SK-N-SH treated with all-trans-retinoic acid at 6 μM for 48 hours (cell line): ENCODE measurements at regions not wholly inside any gene's neighbourhood (a gene's known extent, or its start where the extent isn't known, plus 50 kb on each side); places are given as distances from the start of the nearest gene placed in this dataset.

Source experiments
- ATAC-seq: fragments of 200-7000 bp; cut with Tn5 transposase; 3 replicates; pipeline ENCODE4 v1.9.1; 2020; ENCODE audit warnings: mild to moderate bottlenecking, moderate library complexity
- ARNTL ChIP-seq: fragments of 450-650 bp; formaldehyde crosslinking; IDR thresholded peaks from 2 replicates; pipeline ENCODE4 v1.5.0; 2020; ENCODE audit warnings: low read depth, mild to moderate bottlenecking, moderate library complexity, borderline replicate concordance
- BACH2 ChIP-seq: fragments of 250-450 bp; sonication (Bioruptor Pico); IDR thresholded peaks from 2 replicates; pipeline ENCODE4 v1.9.0; 2021; ENCODE audit warnings: mild to moderate bottlenecking, borderline replicate concordance
- CSDC2 ChIP-seq: fragments of 250-450 bp; sonication (Bioruptor Pico); IDR thresholded peaks from 2 replicates; pipeline ENCODE4 v1.5.0; 2020; ENCODE audit warnings: mild to moderate bottlenecking, moderate library complexity
- ESRRG ChIP-seq: fragments of 250-450 bp; sonication (Bioruptor Pico); IDR thresholded peaks from 2 replicates; pipeline ENCODE4 v1.6.1; 2021; ENCODE audit warnings: mild to moderate bottlenecking
- GLIS3 ChIP-seq: fragments of 250-450 bp; sonication (Bioruptor Pico); IDR thresholded peaks from 2 replicates; pipeline ENCODE4 v1.5.0; 2020; ENCODE audit warnings: mild to moderate bottlenecking, moderate library complexity
- ISL1 ChIP-seq: fragments of 250-450 bp; sonication (Bioruptor Pico); IDR thresholded peaks from 2 replicates; pipeline ENCODE4 v2.1.2; 2022; ENCODE audit warnings: mild to moderate bottlenecking, moderate library complexity
- OSR1 ChIP-seq: fragments of 250-450 bp; sonication (Bioruptor Pico); IDR thresholded peaks from 2 replicates; pipeline ENCODE4 v1.8.0; 2022; ENCODE audit warnings: moderate library complexity, mild to moderate bottlenecking, inconsistent platforms
- PPARA ChIP-seq: fragments of 250-450 bp; sonication (Bioruptor Pico); IDR thresholded peaks from 2 replicates; pipeline ENCODE4 v1.5.0; 2020; ENCODE audit warnings: mild to moderate bottlenecking, borderline replicate concordance
- RARB ChIP-seq: fragments of 250-450 bp; sonication (Bioruptor Pico); IDR thresholded peaks from 2 replicates; pipeline ENCODE4 v1.8.0; 2021; ENCODE audit warnings: mild to moderate bottlenecking, moderate library complexity
- SNAI2 ChIP-seq: fragments of 250-450 bp; sonication (Bioruptor Pico); IDR thresholded peaks from 2 replicates; pipeline ENCODE4 v1.5.0; 2020; ENCODE audit warnings: mild to moderate bottlenecking, moderate library complexity
- TCF4 ChIP-seq: fragments of 250-450 bp; sonication (Bioruptor Pico); IDR thresholded peaks from 2 replicates; pipeline ENCODE4 v1.8.0; 2021; ENCODE audit warnings: mild to moderate bottlenecking, moderate library complexity, borderline replicate concordance
- TOX ChIP-seq: fragments of 250-450 bp; sonication (Bioruptor Pico); IDR thresholded peaks from 2 replicates; pipeline ENCODE4 v1.8.0; 2021; ENCODE audit warnings: mild to moderate bottlenecking, moderate library complexity, borderline replicate concordance
- ZC3H10 ChIP-seq: fragments of 250-450 bp; sonication (Bioruptor Pico); IDR thresholded peaks from 2 replicates; pipeline ENCODE4 v1.5.1; 2021; ENCODE audit warnings: mild to moderate bottlenecking, moderate library complexity
- ZFP3 ChIP-seq: fragments of 250-450 bp; sonication (Bioruptor Pico); IDR thresholded peaks from 2 replicates; pipeline ENCODE4 v1.5.0; 2020; ENCODE audit warnings: mild to moderate bottlenecking, moderate library complexity
- ZFP30 ChIP-seq: fragments of 450-650 bp; formaldehyde crosslinking; IDR thresholded peaks from 2 replicates; pipeline ENCODE4 v1.5.0; 2022; ENCODE audit warnings: mild to moderate bottlenecking, moderate library complexity
- ZNF565 ChIP-seq: fragments of 450-650 bp; formaldehyde crosslinking; conservative IDR thresholded peaks from 2 replicates; pipeline ENCODE4 v1.5.0; 2020; ENCODE audit warnings: low read depth, mild to moderate bottlenecking, moderate library complexity
- ZNF70 ChIP-seq: fragments of 450-650 bp; formaldehyde crosslinking; IDR thresholded peaks from 2 replicates; pipeline ENCODE4 v1.5.0; 2020; ENCODE audit warnings: mild to moderate bottlenecking, moderate library complexity
- ZNF8 ChIP-seq: fragments of 450-650 bp; formaldehyde crosslinking; IDR thresholded peaks from 2 replicates; pipeline ENCODE4 v1.5.0; 2020; ENCODE audit warnings: mild to moderate bottlenecking, moderate library complexity
- TF ChIP-seq, protein P1 (sequence below): fragments of 250-450 bp; sonication (Bioruptor Pico); IDR thresholded peaks from 2 replicates; pipeline ENCODE4 v1.5.1; 2020; ENCODE audit warnings: low read depth, mild to moderate bottlenecking, moderate library complexity
- TF ChIP-seq, protein P2 (sequence below): fragments of 250-450 bp; sonication (Bioruptor Pico); IDR thresholded peaks from 2 replicates; pipeline ENCODE4 v1.8.0; 2020; ENCODE audit warnings: mild to moderate bottlenecking, moderate library complexity, borderline replicate concordance
- TF ChIP-seq, protein P3 (sequence below): fragments of 250-450 bp; sonication (Bioruptor Pico); IDR thresholded peaks from 2 replicates; pipeline ENCODE4 v1.5.0; 2020; ENCODE audit warnings: mild to moderate bottlenecking, moderate library complexity
- TF ChIP-seq, protein P4 (sequence below): fragments of 250-450 bp; sonication (Bioruptor Pico); IDR thresholded peaks from 2 replicates; pipeline ENCODE4 v1.8.0; 2021; ENCODE audit warnings: low read depth, mild to moderate bottlenecking, moderate library complexity, borderline replicate concordance

DNA sequence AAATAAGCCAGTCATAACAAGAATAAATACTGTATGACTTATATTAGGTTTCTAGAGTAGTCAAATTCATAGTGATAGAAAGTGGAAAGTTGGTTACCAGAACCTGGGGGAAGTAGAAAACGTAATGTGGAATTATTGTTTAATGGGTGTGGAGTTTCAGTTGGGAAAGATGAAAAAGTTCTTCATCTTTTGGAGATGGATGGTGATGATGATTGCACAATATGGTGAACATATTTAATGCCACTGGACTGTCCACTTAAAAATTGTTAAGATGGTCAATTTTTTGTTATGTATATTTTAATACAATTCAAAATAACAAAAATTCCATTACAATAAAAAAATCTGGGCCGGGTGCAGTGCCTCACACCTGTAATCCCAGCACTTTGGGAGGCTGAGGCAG is 289.6 kb downstream of the ZIC3 start:
- no peak for ATAC-seq

DNA sequence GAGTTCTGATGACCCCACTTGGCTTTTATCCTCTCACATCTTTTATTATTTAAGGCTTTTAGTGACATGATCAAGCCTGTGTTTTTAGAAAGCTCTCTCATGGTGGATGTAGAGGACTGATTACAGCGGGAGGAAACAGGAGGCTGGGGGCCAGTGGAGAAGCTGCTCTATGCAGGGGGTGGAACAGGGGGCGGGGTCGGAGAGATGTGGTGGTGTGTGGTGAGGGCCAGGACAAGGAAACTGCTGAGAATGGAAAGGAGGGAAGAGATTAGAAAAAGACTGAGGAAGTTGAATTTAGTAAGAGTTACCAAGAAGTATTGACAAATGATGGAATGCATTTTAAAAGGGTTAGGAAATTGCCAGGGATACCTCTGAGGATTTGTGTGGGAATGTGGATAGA is 292.2 kb downstream of the ZIC3 start:
- no peak for TF ChIP-seq ZNF565 (CRISPR knock-in tag)
- no peak for TF ChIP-seq TOX (CRISPR knock-in tag)
- TF ChIP-seq TCF4 (CRISPR knock-in tag), result no peak
- TF ChIP-seq OSR1 (CRISPR knock-in tag), result no peak
- no peak for TF ChIP-seq RARB (CRISPR knock-in tag)
- no peak for TF ChIP-seq ZFP3 (CRISPR knock-in tag)
- no peak for TF ChIP-seq CSDC2 (CRISPR knock-in tag)
- TF ChIP-seq ZNF8 (CRISPR knock-in tag), result no peak
- no peak for TF ChIP-seq SNAI2 (CRISPR knock-in tag)
- TF ChIP-seq ZC3H10, result no peak
- TF ChIP-seq ESRRG (CRISPR knock-in tag), result no peak
- TF ChIP-seq ZFP30 (CRISPR knock-in tag), result no peak
- TF ChIP-seq, protein P1, sequence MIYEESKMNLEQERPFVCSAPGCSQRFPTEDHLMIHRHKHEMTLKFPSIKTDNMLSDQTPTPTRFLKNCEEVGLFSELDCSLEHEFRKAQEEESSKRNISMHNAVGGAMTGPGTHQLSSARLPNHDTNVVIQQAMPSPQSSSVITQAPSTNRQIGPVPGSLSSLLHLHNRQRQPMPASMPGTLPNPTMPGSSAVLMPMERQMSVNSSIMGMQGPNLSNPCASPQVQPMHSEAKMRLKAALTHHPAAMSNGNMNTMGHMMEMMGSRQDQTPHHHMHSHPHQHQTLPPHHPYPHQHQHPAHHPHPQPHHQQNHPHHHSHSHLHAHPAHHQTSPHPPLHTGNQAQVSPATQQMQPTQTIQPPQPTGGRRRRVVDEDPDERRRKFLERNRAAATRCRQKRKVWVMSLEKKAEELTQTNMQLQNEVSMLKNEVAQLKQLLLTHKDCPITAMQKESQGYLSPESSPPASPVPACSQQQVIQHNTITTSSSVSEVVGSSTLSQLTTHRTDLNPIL (CRISPR knock-in tag), result no peak
- no peak for TF ChIP-seq GLIS3 (CRISPR knock-in tag)
- no peak for TF ChIP-seq ARNTL
- TF ChIP-seq, protein P2, sequence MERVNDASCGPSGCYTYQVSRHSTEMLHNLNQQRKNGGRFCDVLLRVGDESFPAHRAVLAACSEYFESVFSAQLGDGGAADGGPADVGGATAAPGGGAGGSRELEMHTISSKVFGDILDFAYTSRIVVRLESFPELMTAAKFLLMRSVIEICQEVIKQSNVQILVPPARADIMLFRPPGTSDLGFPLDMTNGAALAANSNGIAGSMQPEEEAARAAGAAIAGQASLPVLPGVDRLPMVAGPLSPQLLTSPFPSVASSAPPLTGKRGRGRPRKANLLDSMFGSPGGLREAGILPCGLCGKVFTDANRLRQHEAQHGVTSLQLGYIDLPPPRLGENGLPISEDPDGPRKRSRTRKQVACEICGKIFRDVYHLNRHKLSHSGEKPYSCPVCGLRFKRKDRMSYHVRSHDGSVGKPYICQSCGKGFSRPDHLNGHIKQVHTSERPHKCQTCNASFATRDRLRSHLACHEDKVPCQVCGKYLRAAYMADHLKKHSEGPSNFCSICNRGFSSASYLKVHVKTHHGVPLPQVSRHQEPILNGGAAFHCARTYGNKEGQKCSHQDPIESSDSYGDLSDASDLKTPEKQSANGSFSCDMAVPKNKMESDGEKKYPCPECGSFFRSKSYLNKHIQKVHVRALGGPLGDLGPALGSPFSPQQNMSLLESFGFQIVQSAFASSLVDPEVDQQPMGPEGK (CRISPR knock-in tag), result no peak
- TF ChIP-seq, protein P3, sequence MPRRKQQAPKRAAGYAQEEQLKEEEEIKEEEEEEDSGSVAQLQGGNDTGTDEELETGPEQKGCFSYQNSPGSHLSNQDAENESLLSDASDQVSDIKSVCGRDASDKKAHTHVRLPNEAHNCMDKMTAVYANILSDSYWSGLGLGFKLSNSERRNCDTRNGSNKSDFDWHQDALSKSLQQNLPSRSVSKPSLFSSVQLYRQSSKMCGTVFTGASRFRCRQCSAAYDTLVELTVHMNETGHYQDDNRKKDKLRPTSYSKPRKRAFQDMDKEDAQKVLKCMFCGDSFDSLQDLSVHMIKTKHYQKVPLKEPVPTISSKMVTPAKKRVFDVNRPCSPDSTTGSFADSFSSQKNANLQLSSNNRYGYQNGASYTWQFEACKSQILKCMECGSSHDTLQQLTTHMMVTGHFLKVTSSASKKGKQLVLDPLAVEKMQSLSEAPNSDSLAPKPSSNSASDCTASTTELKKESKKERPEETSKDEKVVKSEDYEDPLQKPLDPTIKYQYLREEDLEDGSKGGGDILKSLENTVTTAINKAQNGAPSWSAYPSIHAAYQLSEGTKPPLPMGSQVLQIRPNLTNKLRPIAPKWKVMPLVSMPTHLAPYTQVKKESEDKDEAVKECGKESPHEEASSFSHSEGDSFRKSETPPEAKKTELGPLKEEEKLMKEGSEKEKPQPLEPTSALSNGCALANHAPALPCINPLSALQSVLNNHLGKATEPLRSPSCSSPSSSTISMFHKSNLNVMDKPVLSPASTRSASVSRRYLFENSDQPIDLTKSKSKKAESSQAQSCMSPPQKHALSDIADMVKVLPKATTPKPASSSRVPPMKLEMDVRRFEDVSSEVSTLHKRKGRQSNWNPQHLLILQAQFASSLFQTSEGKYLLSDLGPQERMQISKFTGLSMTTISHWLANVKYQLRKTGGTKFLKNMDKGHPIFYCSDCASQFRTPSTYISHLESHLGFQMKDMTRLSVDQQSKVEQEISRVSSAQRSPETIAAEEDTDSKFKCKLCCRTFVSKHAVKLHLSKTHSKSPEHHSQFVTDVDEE, result no peak
- TF ChIP-seq BACH2 (CRISPR knock-in tag), result no peak
- no peak for ATAC-seq

More for the DNA sequence above, 289.6 kb downstream of the ZIC3 start:
- TF ChIP-seq ZC3H10 (no peak), ZNF70 (CRISPR knock-in tag) (no peak)

DNA sequence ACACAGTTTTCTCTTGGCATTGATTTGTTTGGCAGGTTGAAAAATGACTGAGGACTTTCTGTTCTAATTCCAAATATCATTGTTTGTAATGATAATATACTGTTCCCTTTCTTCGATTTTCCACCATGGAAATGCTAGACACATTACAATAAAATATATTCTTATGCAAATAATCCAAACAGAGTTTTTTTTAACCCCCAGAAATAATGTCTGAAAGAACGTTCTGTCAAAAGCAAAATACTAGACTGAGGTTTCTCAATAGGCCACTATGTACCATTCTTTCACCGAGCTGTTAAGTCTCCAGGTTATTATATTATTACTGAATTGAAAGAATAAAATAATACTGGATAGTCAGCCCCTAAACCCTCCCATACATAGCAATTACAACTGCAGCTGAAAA is 312.5 kb downstream of the ZIC3 start:
- no peak for ATAC-seq
- TF ChIP-seq, protein P4, sequence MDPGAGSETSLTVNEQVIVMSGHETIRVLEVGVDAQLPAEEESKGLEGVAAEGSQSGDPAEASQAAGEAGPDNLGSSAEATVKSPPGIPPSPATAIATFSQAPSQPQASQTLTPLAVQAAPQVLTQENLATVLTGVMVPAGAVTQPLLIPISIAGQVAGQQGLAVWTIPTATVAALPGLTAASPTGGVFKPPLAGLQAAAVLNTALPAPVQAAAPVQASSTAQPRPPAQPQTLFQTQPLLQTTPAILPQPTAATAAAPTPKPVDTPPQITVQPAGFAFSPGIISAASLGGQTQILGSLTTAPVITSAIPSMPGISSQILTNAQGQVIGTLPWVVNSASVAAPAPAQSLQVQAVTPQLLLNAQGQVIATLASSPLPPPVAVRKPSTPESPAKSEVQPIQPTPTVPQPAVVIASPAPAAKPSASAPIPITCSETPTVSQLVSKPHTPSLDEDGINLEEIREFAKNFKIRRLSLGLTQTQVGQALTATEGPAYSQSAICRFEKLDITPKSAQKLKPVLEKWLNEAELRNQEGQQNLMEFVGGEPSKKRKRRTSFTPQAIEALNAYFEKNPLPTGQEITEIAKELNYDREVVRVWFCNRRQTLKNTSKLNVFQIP, result no peak
- no peak for TF ChIP-seq ZNF8 (CRISPR knock-in tag)
- TF ChIP-seq ZFP3 (CRISPR knock-in tag), result no peak
- TF ChIP-seq, protein P3, result no peak
- no peak for TF ChIP-seq ISL1
- TF ChIP-seq RARB (CRISPR knock-in tag), result no peak
- TF ChIP-seq SNAI2 (CRISPR knock-in tag), result no peak
- no peak for TF ChIP-seq ESRRG (CRISPR knock-in tag)
- TF ChIP-seq TOX (CRISPR knock-in tag), result no peak
- no peak for TF ChIP-seq ZFP30 (CRISPR knock-in tag)
- TF ChIP-seq BACH2 (CRISPR knock-in tag), result no peak
- TF ChIP-seq PPARA, result no peak
- no peak for TF ChIP-seq ARNTL
- no peak for TF ChIP-seq ZC3H10
- TF ChIP-seq, protein P1 (CRISPR knock-in tag), result no peak
- TF ChIP-seq CSDC2 (CRISPR knock-in tag), result no peak
- TF ChIP-seq ZNF70 (CRISPR knock-in tag), result no peak
- TF ChIP-seq, protein P2 (CRISPR knock-in tag), result no peak
- TF ChIP-seq GLIS3 (CRISPR knock-in tag), result no peak
- TF ChIP-seq, all 23 proteins: peak for 0
